Gastrocnemius medialis (tissue), 4 donors: ENCODE measurements at regions not wholly inside any gene's neighbourhood (a gene's known extent, or its start where the extent isn't known, plus 50 kb on each side); places are given as distances from the start of the nearest gene placed in this dataset.

Source experiments
- ATAC-seq, 2 donors: fragments of 150-250 bp; one replicate each; pipeline ENCODE4 v1.9.1; 2016
- DNase-seq, 2 donors: peaks; one replicate each; pipeline ENCODE4 v3.0.0-alpha.2; 2019
- H3K27ac ChIP-seq, 4 donors: fragments of 200-600 bp; sonication (generic); 1 replicate in 1 of 4; 2 replicates in 3 of 4; pipeline ENCODE4 v1.5.1; 2016 to 2018; ENCODE audit warnings: mild to moderate bottlenecking in 2 of 4, moderate library complexity in 1 of 4
- H3K27me3 ChIP-seq, 3 donors: fragments of 200-600 bp; sonication (generic) in 2 of 3; 1 replicate in 1 of 3; 2 replicates in 2 of 3; pipeline versions ENCODE4 v1.5.1 to v1.6.0; 2016 to 2019; ENCODE audit warnings: mild to moderate bottlenecking in 1 of 3, moderate library complexity in 1 of 3
- H3K36me3 ChIP-seq, 2 donors: fragments of 200-600 bp; sonication (generic) in 1 of 2; one replicate each; pipeline ENCODE4 v1.5.1; 2017 to 2018
- H3K4me1 ChIP-seq, 2 donors: fragments of 200-600 bp; sonication (generic) in 1 of 2; one replicate each; pipeline ENCODE4 v1.5.1; 2016 to 2017; ENCODE audit warnings: mild to moderate bottlenecking in 2 of 2
- H3K4me3 ChIP-seq, 4 donors: fragments of 200-600 bp; sonication (generic) in 3 of 4; 1 replicate in 1 of 4; 2 replicates in 3 of 4; pipeline ENCODE4 v1.5.1; 2016 to 2019; ENCODE audit warnings: mild to moderate bottlenecking in 2 of 4
- H3K9me3 ChIP-seq, 3 donors: fragments of 200-600 bp; sonication (generic) in 2 of 3; 1 replicate in 1 of 3; 2 replicates in 2 of 3; pipeline ENCODE4 v1.5.1; 2016 to 2019
- POLR2A ChIP-seq, 2 donors: fragments of 450-650 bp; IDR thresholded peaks; one replicate each; pipeline ENCODE4 v1.6.1; 2017; ENCODE audit warnings: antibody characterized with exemption in 2 of 2, mild to moderate bottlenecking in 2 of 2, moderate library complexity in 2 of 2
- in situ Hi-C, 4 donors: fragments of 200-750 bp; cut with MboI; loops; one replicate each; pipeline versions ENCODE4 v1.15.0 to v1.8.0; 2017; ENCODE audit warnings: low sequenced_read_pairs in 4 of 4
- intact Hi-C: fragments of 100-400 bp; cut with DNase I; formaldehyde crosslinking; loops from one replicate; pipeline ENCODE4 v1.15.1; 2023; ENCODE audit warnings: low total_unique reads
- TF ChIP-seq, protein P1 (sequence below), 5 experiments: fragments of 450-650 bp in 3 of 5; fragments of 200-600 bp in 2 of 5; sonication (generic) in 2 of 5; IDR thresholded peaks in 4 of 5; conservative IDR thresholded peaks in 1 of 5; 1 replicate in 4 of 5; 2 replicates in 1 of 5; pipeline ENCODE4 v1.5.1; 2016 to 2019; ENCODE audit warnings: antibody characterized with exemption in 5 of 5, mild to moderate bottlenecking in 3 of 5, moderate library complexity in 3 of 5

DNA sequence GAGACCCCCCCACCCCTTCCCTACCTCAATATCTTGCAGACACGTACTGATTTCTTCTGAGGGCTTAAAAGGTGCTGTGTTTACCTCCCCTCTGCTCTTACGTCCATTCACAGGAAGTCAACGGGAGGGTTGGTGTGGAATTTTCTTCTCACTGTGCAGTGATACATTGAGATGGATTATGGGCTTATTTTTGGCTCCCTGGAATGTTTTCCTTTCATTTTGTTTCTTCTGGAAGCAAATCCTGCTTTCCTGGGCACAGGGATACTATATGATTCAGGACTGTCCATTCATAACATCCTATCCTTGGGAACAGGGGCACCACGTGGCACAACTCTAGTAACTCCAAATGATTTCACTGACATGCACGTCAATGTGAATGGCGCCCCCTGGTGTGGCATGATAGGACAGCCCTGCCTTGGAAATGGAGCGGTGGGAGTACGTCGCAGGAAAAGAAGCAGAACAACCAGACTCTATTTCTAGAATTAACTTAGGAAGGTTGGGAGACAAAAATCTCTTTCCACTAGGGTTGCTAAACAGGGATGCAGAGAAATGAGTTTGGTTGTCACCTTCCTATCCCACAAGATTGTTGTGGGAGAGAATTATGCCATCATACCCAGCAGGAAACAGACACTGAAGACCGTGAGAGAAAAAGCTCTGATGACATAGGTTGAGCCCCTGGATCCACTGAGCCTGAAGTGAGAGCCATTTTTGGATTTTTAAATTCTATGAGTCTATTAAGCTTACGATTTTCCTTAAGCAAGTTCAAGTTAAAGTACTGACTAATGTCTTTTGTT, 146.5 kb upstream of the RAG2 start:
- in situ Hi-C loops (loop anchor here in 3 of 4 donors (5.0 to 10.0 kb wide), 2 partner anchors 42 to 180 kb away; partner anchors contain the start of gene RAG1 (in 3 of the 3)), intact Hi-C loops (loop anchor here (10.0 kb wide), 1 partner anchor 180 kb away; the partner anchor contains the start of gene RAG1)
- TF ChIP-seq, protein P1, sequence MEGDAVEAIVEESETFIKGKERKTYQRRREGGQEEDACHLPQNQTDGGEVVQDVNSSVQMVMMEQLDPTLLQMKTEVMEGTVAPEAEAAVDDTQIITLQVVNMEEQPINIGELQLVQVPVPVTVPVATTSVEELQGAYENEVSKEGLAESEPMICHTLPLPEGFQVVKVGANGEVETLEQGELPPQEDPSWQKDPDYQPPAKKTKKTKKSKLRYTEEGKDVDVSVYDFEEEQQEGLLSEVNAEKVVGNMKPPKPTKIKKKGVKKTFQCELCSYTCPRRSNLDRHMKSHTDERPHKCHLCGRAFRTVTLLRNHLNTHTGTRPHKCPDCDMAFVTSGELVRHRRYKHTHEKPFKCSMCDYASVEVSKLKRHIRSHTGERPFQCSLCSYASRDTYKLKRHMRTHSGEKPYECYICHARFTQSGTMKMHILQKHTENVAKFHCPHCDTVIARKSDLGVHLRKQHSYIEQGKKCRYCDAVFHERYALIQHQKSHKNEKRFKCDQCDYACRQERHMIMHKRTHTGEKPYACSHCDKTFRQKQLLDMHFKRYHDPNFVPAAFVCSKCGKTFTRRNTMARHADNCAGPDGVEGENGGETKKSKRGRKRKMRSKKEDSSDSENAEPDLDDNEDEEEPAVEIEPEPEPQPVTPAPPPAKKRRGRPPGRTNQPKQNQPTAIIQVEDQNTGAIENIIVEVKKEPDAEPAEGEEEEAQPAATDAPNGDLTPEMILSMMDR (IDR thresholded peaks at IDR 0.05 in 4 of 5, conservative IDR thresholded peaks at IDR 0.05 in 1 of 5), result peak; percentile 20 to 61 (median 39)
- no peak for TF ChIP-seq POLR2A (IDR thresholded peaks at IDR 0.05)
- no peaks in the 10 kb centered on the region for H3K36me3 ChIP-seq
- ATAC-seq (peak; percentile 39 to 40), DNase-seq (peak; percentile 12 to 38)
- H3K9me3 ChIP-seq, result no peaks in the 10 kb centered on the region
- H3K27me3 ChIP-seq, result no peaks in the 10 kb centered on the region
- no peak overlapping the region for H3K27ac ChIP-seq
- H3K4me3 ChIP-seq, result no peak overlapping the region
- H3K4me1 ChIP-seq, result no peaks in the 10 kb centered on the region

DNA sequence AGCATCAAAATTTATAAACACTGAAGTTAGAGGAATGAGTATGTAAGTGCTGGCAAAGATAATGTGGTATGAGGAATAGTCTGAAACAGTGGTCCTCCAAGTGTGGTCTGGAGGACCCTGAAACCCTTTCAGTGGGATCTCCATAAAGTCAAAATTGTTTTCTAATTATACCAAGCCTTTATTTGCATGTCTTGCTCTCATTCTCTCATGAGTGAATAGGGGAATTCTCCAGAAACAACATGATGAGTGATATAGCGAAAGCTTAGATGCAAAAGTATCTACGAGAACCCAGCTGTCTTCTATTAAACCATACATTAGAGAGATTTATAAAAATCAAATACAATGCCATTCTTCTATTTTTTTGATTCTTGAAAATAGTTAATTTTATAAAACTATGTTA, 145.0 kb upstream of the RAG2 start:
- Histone ChIP-seq H3K27me3 (no peaks in the 10 kb centered on the region), H3K9me3 (no peaks in the 10 kb centered on the region), H3K4me1 (no peaks in the 10 kb centered on the region), H3K27ac (no peak overlapping the region), H3K4me3 (no peak overlapping the region), H3K36me3 (no peaks in the 10 kb centered on the region)
- TF ChIP-seq, protein P1 (IDR thresholded peaks at IDR 0.05 in 4 of 5, conservative IDR thresholded peaks at IDR 0.05 in 1 of 5), result no peak
- no peak for TF ChIP-seq POLR2A (IDR thresholded peaks at IDR 0.05)
- no peak for DNase-seq
- in situ Hi-C loops, result loop anchor here in 3 of 4 donors (10.0 kb wide), 1 partner anchor 178 kb away; the partner anchor contains the start of gene RAG1 (in 3 of the 3)
- intact Hi-C loops, result loop anchor here (10.0 kb wide), 1 partner anchor 178 kb away; the partner anchor contains the start of gene RAG1
- ATAC-seq, result no peak

DNA sequence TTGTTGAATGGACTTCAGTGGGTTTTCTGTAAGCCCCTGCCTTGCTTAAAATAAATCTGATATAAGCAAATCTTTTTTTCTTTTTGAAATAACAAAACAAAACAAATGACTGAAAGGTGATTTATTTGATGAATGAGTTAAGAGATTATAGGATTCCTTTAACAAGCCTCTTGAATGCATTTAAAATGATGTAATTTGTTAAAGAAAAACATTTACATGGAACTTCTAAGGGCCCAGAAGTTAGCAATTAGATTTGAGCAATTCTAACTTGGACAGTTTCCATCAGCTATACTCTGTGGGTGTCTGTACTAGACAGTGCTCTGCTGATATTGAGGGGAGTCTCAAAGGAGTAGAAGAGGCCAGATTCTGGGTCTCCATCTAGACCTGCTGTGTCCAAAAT, 143.5 kb upstream of the RAG2 start:
- intact Hi-C loops, result loop anchor here (10.0 kb wide), 1 partner anchor 177 kb away; the partner anchor contains the start of gene RAG1
- Histone ChIP-seq H3K36me3 (no peaks in the 10 kb centered on the region), H3K4me1 (no peaks in the 10 kb centered on the region), H3K27ac (no peak overlapping the region), H3K9me3 (no peaks in the 10 kb centered on the region), H3K4me3 (no peak overlapping the region), H3K27me3 (no peaks in the 10 kb centered on the region)
- no peak for TF ChIP-seq POLR2A (IDR thresholded peaks at IDR 0.05)
- TF ChIP-seq, protein P1 (IDR thresholded peaks at IDR 0.05 in 4 of 5, conservative IDR thresholded peaks at IDR 0.05 in 1 of 5), result no peak
- no peak for DNase-seq
- in situ Hi-C loops, result loop anchor here in 3 of 4 donors (10.0 kb wide), 1 partner anchor 177 kb away; the partner anchor contains the start of gene RAG1 (in 3 of the 3)
- ATAC-seq, result no peak

DNA sequence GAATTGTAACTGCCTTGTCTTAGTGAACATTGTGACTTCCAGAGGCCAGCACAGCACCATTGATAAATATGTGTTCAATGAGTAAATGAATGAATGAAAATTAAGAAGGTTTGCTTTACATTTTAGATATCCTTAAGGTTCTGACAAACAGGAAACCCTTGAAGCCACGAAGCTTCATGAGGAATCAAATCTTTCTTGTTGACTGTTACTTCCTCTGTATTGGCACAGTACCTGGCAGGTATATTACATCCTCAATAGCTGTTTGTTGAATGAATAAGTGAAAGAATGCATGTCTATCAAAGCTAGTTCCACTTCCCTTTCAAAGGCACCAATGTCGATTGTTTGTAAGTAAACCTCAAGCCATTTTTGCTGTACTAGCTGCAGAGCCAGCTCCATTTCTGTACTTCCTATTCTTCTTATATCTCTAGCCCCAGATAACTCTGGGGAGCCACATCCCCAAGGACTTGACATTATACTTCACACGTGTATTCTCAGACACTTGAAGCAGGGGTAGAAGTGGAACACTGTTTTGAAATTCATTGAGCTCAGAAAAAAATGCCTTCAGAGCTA, 140.3 kb upstream of the RAG2 start:
- no peaks in the 10 kb centered on the region for H3K36me3 ChIP-seq
- no peaks in the 10 kb centered on the region for H3K27me3 ChIP-seq
- TF ChIP-seq POLR2A (IDR thresholded peaks at IDR 0.05), result no peak
- TF ChIP-seq, protein P1 (IDR thresholded peaks at IDR 0.05 in 4 of 5, conservative IDR thresholded peaks at IDR 0.05 in 1 of 5), result no peak
- DNase-seq (no peak), ATAC-seq (no peak)
- no peak overlapping the region for H3K4me3 ChIP-seq
- H3K4me1 ChIP-seq, result no peaks in the 10 kb centered on the region
- intact Hi-C loops, result no loop called here
- in situ Hi-C loops, result no loop called here
- no peak overlapping the region for H3K27ac ChIP-seq
- no peaks in the 10 kb centered on the region for H3K9me3 ChIP-seq
